Esophagus squamous epithelium (tissue), 5 donors: ENCODE measurements at regions not wholly inside any gene's neighbourhood (a gene's known extent, or its start where the extent isn't known, plus 50 kb on each side); places are given as distances from the start of the nearest gene placed in this dataset.

Experiments
- DNase-seq: peaks from one replicate; lab custom pipeline; 2025; lab: John Stamatoyannopoulos, UW
- H3K27ac ChIP-seq, 4 donors: fragments of 200-600 bp; sonication (generic); one replicate each; pipeline ENCODE4 v1.5.1; 2016 to 2019; ENCODE audit warnings: mild to moderate bottlenecking in 1 of 4
- H3K27me3 ChIP-seq, 4 donors: fragments of 200-600 bp; sonication (generic); 1 replicate in 3 of 4; 2 replicates in 1 of 4; pipeline versions ENCODE4 v1.5.1 to v1.6.0; 2017 to 2021; ENCODE audit warnings: antibody characterized with exemption in 1 of 4
- H3K36me3 ChIP-seq, 3 donors: fragments of 200-600 bp; sonication (generic); one replicate each; pipeline ENCODE4 v1.5.1; 2016 to 2019
- H3K4me1 ChIP-seq, 3 donors: fragments of 200-600 bp; sonication (generic); one replicate each; pipeline ENCODE4 v1.5.1; 2017 to 2019
- H3K4me3 ChIP-seq, 4 donors: fragments of 200-600 bp; sonication (generic); 1 replicate in 3 of 4; 2 replicates in 1 of 4; pipeline ENCODE4 v1.5.1; 2016 to 2019; ENCODE audit warnings: mild to moderate bottlenecking in 2 of 4, moderate library complexity in 1 of 4
- H3K9me3 ChIP-seq, 3 donors: fragments of 200-600 bp; sonication (generic); one replicate each; pipeline ENCODE4 v1.5.1; 2016 to 2019
- CTCF ChIP-seq, 6 experiments: fragments of 450-650 bp in 4 of 6; fragments of 200-600 bp in 2 of 6; sonication (generic) in 2 of 6; IDR thresholded peaks; one replicate each; pipeline ENCODE4 v1.5.1; 2016 to 2019; ENCODE audit warnings: antibody characterized with exemption in 6 of 6, mild to moderate bottlenecking in 4 of 6, moderate library complexity in 4 of 6
- POLR2A ChIP-seq, 4 donors: fragments of 450-650 bp; IDR thresholded peaks; one replicate each; pipeline ENCODE4 v1.6.1; 2017; ENCODE audit warnings: antibody characterized with exemption in 4 of 4, mild to moderate bottlenecking in 4 of 4, moderate library complexity in 3 of 4
- WGBS, 2 donors: methylation state at CpG; one replicate each; pipeline ENCODE4 v1.1.5; 2018; 5-methylcytosine and 5-hydroxymethylcytosine counted together
- intact Hi-C: fragments of 100-400 bp; cut with DNase I; formaldehyde crosslinking; loops from one replicate; pipeline ENCODE4 v1.15.0; 2022
- donor health status: DM: yes; HTN: yes; CAD: no.

- intact Hi-C loops = no loop called here
- no peaks in the 10 kb centered on the region for H3K9me3 ChIP-seq
- H3K36me3 ChIP-seq = no peaks in the 10 kb centered on the region
- no peak for DNase-seq
- H3K4me1 ChIP-seq = no peaks in the 10 kb centered on the region
- no peak overlapping the region for H3K27ac ChIP-seq
- no peak overlapping the region for H3K4me3 ChIP-seq
- 25 to 38% methylated on average over 2 of the region's 2 CpGs for WGBS, 2 donors
- no peaks in the 10 kb centered on the region for H3K27me3 ChIP-seq
- no peak for TF ChIP-seq CTCF (IDR thresholded peaks at IDR 0.05)
- no peak for TF ChIP-seq POLR2A (IDR thresholded peaks at IDR 0.05)
Observed at GRCh38 chr6:23983735-23984134, 142.3 kb upstream of the NRSN1 start.

DNA sequence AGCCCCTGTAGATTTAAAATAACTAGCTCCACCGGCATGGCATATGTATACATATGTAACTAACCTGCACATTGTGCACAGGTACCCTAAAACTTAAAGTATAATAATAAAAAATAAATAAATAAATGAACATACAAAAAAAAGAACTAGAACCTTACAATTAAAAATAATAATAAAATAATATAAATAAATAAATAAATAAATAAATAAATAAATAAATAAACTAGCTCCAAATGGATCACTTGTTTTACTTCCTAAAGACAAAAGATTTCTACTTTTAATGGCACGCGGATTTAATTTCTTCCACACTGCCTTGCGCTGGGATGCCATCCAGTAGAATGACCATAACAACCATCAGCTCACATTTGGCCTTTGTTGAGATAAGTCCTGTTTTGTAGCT, 141.0 kb upstream of the NRSN1 start:
- H3K36me3 ChIP-seq = no peaks in the 10 kb centered on the region
- no peak overlapping the region for H3K27ac ChIP-seq
- TF ChIP-seq CTCF (IDR thresholded peaks at IDR 0.05) (no peak), POLR2A (IDR thresholded peaks at IDR 0.05) (no peak)
- no peaks in the 10 kb centered on the region for H3K9me3 ChIP-seq
- intact Hi-C loops = no loop called here
- no peaks in the 10 kb centered on the region for H3K27me3 ChIP-seq
- no peaks in the 10 kb centered on the region for H3K4me1 ChIP-seq
- H3K4me3 ChIP-seq = no peak overlapping the region
- 97 to 98% methylated on average over 4 of the region's 4 CpGs for WGBS, 2 donors
- no peak for DNase-seq

GRCh38 chr6:23989885-23990533, 136.0 kb upstream of the NRSN1 start:
- Histone ChIP-seq H3K27me3 (no peaks in the 10 kb centered on the region), H3K9me3 (no peaks in the 10 kb centered on the region), H3K36me3 (no peaks in the 10 kb centered on the region), H3K4me1 (no peaks in the 10 kb centered on the region), H3K27ac (no peak overlapping the region), H3K4me3 (no peak overlapping the region)
- intact Hi-C loops = no loop called here
- 65 to 72% methylated on average over 3 of the region's 3 CpGs for WGBS, 2 donors
- TF ChIP-seq CTCF (IDR thresholded peaks at IDR 0.05) = no peak
- no peak for TF ChIP-seq POLR2A (IDR thresholded peaks at IDR 0.05)
- no peak for DNase-seq

DNA sequence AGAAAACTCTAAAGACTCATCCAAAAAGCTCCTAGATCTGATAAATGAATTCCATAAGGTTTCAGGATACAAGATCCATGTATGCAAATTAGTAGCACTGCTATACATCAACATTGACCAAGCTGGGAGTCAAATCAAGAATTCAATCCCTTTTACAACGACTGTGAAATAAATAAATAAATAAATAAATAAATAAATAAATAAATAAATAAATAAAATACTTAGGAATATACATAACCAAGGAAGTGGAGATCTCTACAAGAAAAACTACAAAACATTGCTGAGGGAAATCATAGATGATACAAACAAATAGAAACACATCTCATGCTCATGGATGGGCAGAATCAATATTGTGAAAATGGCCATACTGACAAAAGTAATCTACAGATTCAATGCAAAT, 132.0 kb upstream of the NRSN1 start:
- H3K27ac ChIP-seq = no peak overlapping the region
- no peaks in the 10 kb centered on the region for H3K36me3 ChIP-seq
- intact Hi-C loops = no loop called here
- WGBS, 2 donors = 40 to 56% methylated on average over 1 of the region's 1 CpG
- TF ChIP-seq POLR2A (IDR thresholded peaks at IDR 0.05) (no peak), CTCF (IDR thresholded peaks at IDR 0.05) (no peak)
- DNase-seq = no peak
- H3K4me1 ChIP-seq = no peaks in the 10 kb centered on the region
- no peaks in the 10 kb centered on the region for H3K9me3 ChIP-seq
- H3K27me3 ChIP-seq = no peaks in the 10 kb centered on the region
- no peak overlapping the region for H3K4me3 ChIP-seq

- intact Hi-C loops = no loop called here
- DNase-seq = no peak
Observed at GRCh38 chr6:24004062-24004461, 122.0 kb upstream of the NRSN1 start.

More at GRCh38 chr6:24004062-24004461, 122.0 kb upstream of the NRSN1 start:
- Histone ChIP-seq H3K9me3 (no peaks in the 10 kb centered on the region), H3K4me3 (no peak overlapping the region), H3K36me3 (no peaks in the 10 kb centered on the region), H3K27me3 (no peaks in the 10 kb centered on the region), H3K27ac (no peak overlapping the region), H3K4me1 (peaks cover 0 to 8% (median 0%) of the 10 kb centered on the region in 3 donors)
- 4 to 20% methylated on average over 3 of the region's 3 CpGs for WGBS, 2 donors
- no peak for TF ChIP-seq CTCF (IDR thresholded peaks at IDR 0.05)
- TF ChIP-seq POLR2A (IDR thresholded peaks at IDR 0.05) = no peak
